HG03342 (cell line): ENCODE measurements at regions not wholly inside any gene's neighbourhood (a gene's known extent, or its start where the extent isn't known, plus 50 kb on each side); places are given as distances from the start of the nearest gene placed in this dataset.
"Not testable (repeated sequence)": the region's sequence is repeated elsewhere in the genome, so short reads cannot be mapped to it uniquely, and the experiment has no call there.

Source experiments
- ATAC-seq: cut with Tn5 transposase; IDR thresholded peaks from one replicate; pipeline ENCODE4 v1.9.1; 2021; ENCODE audit warnings: mild to moderate bottlenecking, moderate library complexity; ENCODE audit not compliant: unreplicated experiment

DNA sequence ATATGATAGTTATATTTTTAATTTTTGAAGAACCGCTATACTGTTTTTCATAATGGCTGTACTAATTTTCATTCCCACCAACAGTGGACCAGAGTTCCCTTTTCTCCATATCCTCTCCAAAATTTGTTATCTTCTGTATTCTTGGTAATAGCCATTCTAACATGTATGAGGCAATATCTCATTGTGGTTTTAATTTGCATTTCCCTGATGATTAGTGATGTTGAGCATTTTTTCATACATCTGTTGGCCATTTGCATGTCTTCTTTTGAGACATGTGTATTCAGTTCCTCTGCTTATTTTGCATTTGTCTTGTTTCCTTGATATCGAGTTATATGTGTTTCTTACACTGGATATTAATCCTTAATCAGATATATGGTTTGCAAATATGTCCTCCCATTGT lies 770.8 kb upstream of the MBL2 start:
- ATAC-seq: no peak

GRCh38 chr10:53537508-53537907 lies 764.9 kb upstream of the MBL2 start:
- no peak for ATAC-seq

DNA sequence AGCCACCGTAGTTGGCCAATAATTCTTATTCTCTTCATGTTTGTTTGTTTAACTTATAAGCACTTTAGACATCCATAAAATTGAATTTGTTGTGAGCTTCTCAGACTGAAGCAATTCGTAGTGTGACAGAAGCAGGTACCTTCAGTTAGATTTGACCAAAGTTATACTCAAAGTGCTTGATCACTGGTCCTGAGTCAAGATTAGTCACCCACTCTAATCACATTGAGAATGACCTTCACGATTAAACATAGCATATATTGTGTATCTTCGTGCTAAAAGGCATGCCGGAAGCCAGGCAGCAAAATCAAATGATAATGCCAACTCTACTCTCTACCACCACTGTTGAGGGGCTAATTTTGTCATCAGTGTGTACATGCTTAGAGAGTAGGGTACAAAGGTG lies 763.7 kb upstream of the MBL2 start:
- no peak for ATAC-seq

DNA sequence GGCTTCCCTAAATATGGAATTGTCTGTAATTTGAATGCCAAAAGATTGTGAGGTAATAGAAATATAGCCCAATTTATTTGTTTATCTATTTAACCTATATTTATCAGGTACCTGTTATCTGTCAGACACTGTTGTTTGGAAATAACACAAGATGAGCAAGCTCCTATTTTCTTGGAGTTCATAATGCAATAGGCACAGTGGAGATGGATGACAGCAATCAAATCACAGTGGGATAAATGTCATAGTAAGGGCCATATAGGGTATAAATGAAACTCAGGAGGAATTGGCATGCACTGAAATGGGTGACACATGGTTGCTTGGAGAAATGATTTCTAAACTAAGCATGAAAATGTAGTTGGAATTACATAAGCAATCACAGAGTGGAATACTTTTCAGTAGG lies 761.8 kb upstream of the MBL2 start:
- ATAC-seq: no peak

GRCh38 chr10:53528974-53529373 lies 756.4 kb upstream of the MBL2 start:
- ATAC-seq: no peak

GRCh38 chr10:53521046-53521445 lies 748.5 kb upstream of the MBL2 start:
- no peak for ATAC-seq

DNA sequence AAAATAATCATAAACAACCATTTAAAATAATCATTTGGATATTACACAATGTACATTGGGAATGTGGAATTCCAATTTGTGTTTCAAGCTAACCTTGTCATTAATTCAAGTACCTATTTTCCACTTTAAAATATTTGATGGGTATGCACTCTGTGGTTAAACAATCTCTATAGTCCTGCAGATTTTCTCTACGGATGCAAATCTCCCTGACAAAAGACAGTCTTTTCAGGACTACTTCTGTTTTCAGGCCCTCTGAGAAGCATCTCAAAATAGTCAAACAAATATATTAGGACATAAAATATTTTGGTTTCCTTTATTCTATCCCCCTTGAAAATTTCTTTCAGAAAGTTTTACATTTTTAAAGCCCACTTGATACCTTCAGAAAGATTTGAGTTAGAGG lies 735.6 kb upstream of the MBL2 start:
- no peak for ATAC-seq

GRCh38 chr10:53504492-53504891 lies 731.9 kb upstream of the MBL2 start:
- ATAC-seq: not testable (repeated sequence)

DNA sequence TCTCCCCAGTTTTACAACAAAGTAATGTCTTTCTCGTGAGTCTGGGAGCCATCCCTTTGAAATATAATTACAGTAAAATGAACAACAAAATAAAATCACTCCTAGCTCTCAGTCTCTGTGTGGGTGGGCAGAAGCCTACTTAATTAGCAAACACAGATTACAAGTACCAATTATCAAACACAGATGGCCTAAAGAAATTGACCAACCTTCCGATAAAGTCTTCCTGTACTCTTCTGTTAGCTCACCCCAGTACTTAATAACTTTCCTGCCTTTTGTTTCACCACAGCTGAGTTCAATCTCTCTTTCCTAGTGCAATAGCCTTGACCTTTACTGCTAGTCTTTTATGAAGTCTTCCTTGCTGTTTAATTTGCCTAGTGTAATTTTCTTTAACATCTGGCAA lies 719.2 kb upstream of the MBL2 start:
- ATAC-seq: no peak

- no peak for ATAC-seq
Observed at GRCh38 chr10:53490553-53490952, 718.0 kb upstream of the MBL2 start.

- ATAC-seq: no peak
Observed at GRCh38 chr10:53489335-53490182, 717.0 kb upstream of the MBL2 start.

DNA sequence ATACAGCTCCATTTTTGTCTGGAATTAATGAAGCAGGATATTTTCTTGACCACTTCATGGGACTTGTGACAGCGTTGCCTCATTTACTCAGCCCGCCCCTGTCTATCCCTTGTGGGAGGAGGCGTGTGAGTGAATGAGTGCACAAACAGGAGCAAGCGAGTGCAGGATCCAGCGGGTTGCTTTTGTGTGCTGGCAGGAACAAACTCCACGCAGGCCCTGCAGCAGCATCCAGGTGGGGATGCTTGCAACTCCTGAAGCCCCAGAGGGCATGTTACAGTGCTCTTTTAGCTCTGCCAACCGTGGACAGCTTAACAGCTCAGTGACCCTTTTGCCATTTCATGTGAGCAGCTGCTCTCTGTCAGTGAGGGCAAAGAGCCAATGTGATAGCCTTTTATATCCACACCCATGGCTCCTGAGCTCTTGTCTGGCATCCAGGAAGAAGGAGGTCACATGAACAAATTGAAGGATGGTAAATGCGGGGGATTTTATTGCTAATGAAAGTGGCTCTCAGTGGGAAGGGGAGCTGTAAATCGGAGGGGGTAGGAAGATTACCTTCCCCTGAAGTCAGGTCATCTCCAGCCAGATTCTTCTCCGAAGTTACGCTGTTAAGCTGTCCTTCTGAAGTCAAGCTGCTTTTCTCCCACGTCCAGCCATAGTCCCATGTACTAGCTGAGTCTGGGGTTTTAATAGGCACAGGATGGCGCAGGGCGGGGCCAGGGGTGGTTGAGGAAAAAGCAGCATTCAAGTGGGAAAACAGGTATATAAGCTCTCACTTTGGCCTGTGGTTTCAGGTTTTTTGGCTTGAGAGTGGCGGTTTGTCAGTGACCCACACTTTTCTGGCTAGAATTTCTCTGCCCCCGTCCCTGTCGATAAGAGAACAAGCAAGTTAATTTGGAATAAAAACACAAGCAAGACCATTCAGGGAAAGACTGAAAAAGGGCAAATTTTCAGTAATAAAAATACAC lies 714.7 kb upstream of the MBL2 start:
- no peak for ATAC-seq

DNA sequence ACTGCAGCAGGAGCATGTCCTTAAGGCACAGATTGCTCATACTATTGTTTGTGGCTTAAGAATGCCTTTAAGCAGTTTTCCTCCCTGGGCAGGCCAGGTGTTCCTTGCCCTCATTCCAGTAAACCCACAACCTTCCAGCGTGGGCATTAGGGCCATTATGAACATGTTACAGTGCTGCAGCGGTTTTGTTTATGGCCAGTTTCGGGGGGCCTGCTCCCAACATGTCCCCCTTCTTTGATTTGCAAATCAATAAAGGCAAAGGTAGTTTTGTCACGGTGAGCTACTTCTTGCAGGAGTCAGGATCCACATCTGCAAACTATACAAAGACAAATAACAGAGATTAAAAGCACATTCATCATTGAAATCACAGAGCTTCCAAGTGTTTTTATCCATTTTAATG lies 712.8 kb upstream of the MBL2 start:
- not testable (repeated sequence) for ATAC-seq

GRCh38 chr10:53479365-53479764 lies 706.8 kb upstream of the MBL2 start:
- ATAC-seq: no peak

GRCh38 chr10:53477313-53477675 lies 704.7 kb upstream of the MBL2 start:
- no peak for ATAC-seq

GRCh38 chr10:53476650-53477312 lies 704.2 kb upstream of the MBL2 start:
- no peak for ATAC-seq

GRCh38 chr10:53469383-53469782 lies 696.8 kb upstream of the MBL2 start:
- no peak for ATAC-seq

DNA sequence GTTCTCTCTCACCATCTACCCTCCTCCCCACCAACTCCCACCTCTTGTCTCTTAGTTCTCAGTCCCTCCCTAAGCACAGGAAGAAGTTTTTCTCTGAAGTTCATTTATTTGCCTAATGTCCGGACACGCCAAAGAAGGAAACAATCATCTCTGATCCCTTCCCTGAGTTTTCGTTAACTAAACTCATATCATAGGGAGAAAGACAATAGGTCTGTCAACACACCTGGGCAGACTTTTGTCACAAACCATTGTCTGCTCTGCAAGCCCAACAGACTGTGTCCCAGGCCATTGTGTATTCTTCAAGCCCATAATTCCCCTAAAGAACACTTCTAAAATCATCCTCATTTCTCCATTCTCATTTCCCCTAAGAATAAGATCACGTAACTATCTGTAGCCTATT lies 691.0 kb upstream of the MBL2 start:
- no peak for ATAC-seq

DNA sequence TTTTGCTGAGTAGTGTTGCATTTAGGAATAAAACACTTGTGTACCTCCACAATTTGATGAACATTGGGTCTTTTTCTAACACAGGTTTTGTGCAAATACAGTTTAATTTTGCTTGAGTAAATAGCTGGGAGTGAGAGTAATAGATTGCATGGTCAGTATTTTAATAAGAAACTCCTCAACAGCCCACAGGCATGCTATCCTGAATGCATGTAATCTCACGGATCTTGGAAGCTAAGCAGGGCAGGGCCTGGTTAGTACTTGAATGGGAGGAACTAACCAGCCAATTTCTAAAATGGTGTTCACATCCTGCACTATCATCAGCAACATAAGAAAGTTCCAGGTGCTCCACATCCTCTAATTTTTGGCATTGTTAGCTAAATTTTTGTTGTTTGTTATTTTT lies 685.4 kb upstream of the MBL2 start:
- no peak for ATAC-seq

DNA sequence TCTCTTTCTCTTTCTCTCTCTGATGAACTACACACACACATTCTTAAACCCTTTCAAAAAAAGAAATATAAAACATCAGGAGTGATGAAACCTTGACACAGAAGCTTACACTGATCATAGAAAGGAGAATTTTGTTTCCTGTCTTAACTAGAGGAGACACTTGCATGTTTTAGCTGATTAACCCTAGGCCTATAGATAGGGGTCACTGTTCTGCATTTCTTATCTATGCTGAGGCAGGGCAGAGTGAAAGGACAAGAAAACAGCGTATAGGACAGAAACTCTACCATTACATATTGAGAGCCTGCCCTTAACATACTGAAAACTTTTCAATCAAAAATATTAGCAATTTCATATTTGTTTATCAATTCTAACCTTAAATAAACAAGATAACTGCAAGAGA lies 680.6 kb upstream of the MBL2 start:
- no peak for ATAC-seq

DNA sequence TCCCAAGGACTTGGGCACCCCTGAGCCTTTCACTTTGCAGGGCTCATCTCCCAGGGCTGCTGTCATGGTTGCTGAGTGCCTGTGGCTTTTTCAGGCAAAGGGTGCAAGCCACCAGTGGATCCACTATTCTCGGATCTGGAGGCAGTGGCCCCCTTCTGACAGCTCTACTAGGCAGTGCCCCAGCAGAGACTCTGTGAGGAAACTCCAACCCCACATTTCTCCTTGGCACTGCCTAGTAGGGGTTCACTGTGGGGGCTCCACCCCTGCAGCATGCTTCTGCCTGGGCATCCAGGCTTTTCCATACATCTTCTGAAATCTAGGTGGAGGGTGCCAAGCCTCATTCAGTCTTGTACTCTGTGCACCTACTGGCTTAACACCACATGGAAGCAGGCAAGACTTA lies 675.0 kb upstream of the MBL2 start:
- ATAC-seq: no peak
